H1 (cell line): ENCODE measurements at regions not wholly inside any gene's neighbourhood (a gene's known extent, or its start where the extent isn't known, plus 50 kb on each side); places are given as distances from the start of the nearest gene placed in this dataset.

Experiments used
- CTCF ChIA-PET: fragments of 300-600 bp; sonication (Branson Sonifier 250); formaldehyde crosslinking; loops from one replicate; lab custom pipeline; 2021; ENCODE audit not compliant: partially characterized antibody; lab: Charles Lee
- POLR2A ChIA-PET: fragments of 300-600 bp; sonication (Branson Sonifier 250); formaldehyde crosslinking; loops from one replicate; lab custom pipeline; 2021; ENCODE audit warnings: inconsistent platforms; ENCODE audit not compliant: partially characterized antibody; lab: Charles Lee
- DNase-seq, 2 experiments: peaks; one replicate each; pipeline versions ENCODE4 v3.0.0 to v3.0.0-alpha.2; 2010 to 2022; ENCODE audit warnings: low spot score in 2 of 2, low read depth in 1 of 2, mixed read lengths in 1 of 2
- FAIRE-seq: peaks from 2 replicates; lab custom pipeline; 2011; peaks lifted over from hg19 to GRCh38; lab: Jason Lieb, UNC
- H2AFZ ChIP-seq: 2 replicates; pipeline ENCODE4 v1.8.1; 2012; ENCODE audit warnings: low read length, inconsistent platforms
- H2AK5ac ChIP-seq: 2 replicates; pipeline ENCODE4 v1.6.1; 2013; ENCODE audit warnings: low read depth, low read length
- H2BK120ac ChIP-seq: replicated peaks from 2 replicates; pipeline ENCODE3; 2013; ENCODE audit warnings: low read depth, low read length, inconsistent platforms
- H2BK12ac ChIP-seq: 2 replicates; pipeline ENCODE4 v1.6.1; 2013; ENCODE audit warnings: low read depth, low read length
- H2BK15ac ChIP-seq: 2 replicates; pipeline ENCODE4 v1.6.1; 2013; ENCODE audit warnings: low read length
- H2BK20ac ChIP-seq: 2 replicates; pipeline ENCODE4 v1.6.1; 2013; ENCODE audit warnings: low read length
- H2BK5ac ChIP-seq: 2 replicates; pipeline ENCODE4 v1.6.1; 2013; ENCODE audit warnings: low read depth, low read length
- H3K14ac ChIP-seq: 2 replicates; pipeline ENCODE4 v1.6.1; 2013; ENCODE audit warnings: inconsistent platforms; ENCODE audit not compliant: insufficient read length
- H3K18ac ChIP-seq: 2 replicates; pipeline ENCODE4 v1.6.1; 2013; ENCODE audit warnings: low read length; ENCODE audit errors: extremely low read depth
- H3K23ac ChIP-seq: 2 replicates; pipeline ENCODE4 v1.6.1; 2013; ENCODE audit warnings: inconsistent platforms; ENCODE audit not compliant: insufficient read length
- H3K23me2 ChIP-seq: 2 replicates; pipeline ENCODE4 v1.6.1; 2013; ENCODE audit warnings: low read depth, low read length
- H3K27ac ChIP-seq: 2 replicates; pipeline ENCODE4 v1.6.1; 2011; ENCODE audit warnings: low read depth, low read length, inconsistent platforms
- H3K27me3 ChIP-seq, 4 experiments: replicated peaks in 1 of 4; 1 replicate in 1 of 4; 2 replicates in 3 of 4; pipeline versions ENCODE4 v1.6.1 to v1.8.1; 2011 to 2013; ENCODE audit warnings: low read length in 3 of 4, mild to moderate bottlenecking in 3 of 4, inconsistent platforms in 2 of 4, mixed read lengths in 2 of 4, moderate library complexity in 1 of 4; ENCODE audit not compliant: control insufficient read depth in 3 of 4, insufficient read depth in 3 of 4; ENCODE audit errors: extremely low read depth in 1 of 4
- H3K36me3 ChIP-seq, 4 experiments: 2 replicates each; pipeline versions ENCODE4 v1.6.1 to v1.8.1; 2011 to 2013; ENCODE audit warnings: mild to moderate bottlenecking in 4 of 4, low read length in 3 of 4, moderate library complexity in 2 of 4, control low read depth in 1 of 4, inconsistent platforms in 1 of 4; ENCODE audit not compliant: insufficient read depth in 4 of 4, control insufficient read depth in 2 of 4
- H3K4ac ChIP-seq: replicated peaks from 2 replicates; pipeline ENCODE3; 2013; ENCODE audit warnings: low read length, low read depth, mixed read lengths, inconsistent platforms; ENCODE audit not compliant: insufficient read length
- H3K4me1 ChIP-seq, 4 experiments: replicated peaks in 1 of 4; 1 replicate in 1 of 4; 2 replicates in 3 of 4; pipeline versions ENCODE4 v1.6.1 to v1.8.1; 2011 to 2013; ENCODE audit warnings: low read length in 3 of 4, inconsistent platforms in 2 of 4, mixed read lengths in 1 of 4; ENCODE audit not compliant: insufficient read depth in 4 of 4, control insufficient read depth in 3 of 4
- H3K4me2 ChIP-seq, 2 experiments: 2 replicates each; pipeline versions ENCODE4 v1.6.1 to v1.8.1; 2011 to 2013; ENCODE audit warnings: low read depth in 2 of 2, low read length in 2 of 2, control low read depth in 1 of 2, inconsistent platforms in 1 of 2, mild to moderate bottlenecking in 1 of 2; ENCODE audit not compliant: insufficient read depth in 1 of 2
- H3K4me3 ChIP-seq, 4 experiments: fragments of 200-600, 300-600 bp in 1 of 4; sonication (generic), shearing (Covaris generic), sonication (Bioruptor Twin) in 1 of 4; 2 replicates each; pipeline versions ENCODE4 v1.5.1 to v1.8.1; 2011 to 2016; ENCODE audit warnings: low read length in 4 of 4, low read depth in 3 of 4, control low read depth in 2 of 4, inconsistent platforms in 2 of 4, mild to moderate bottlenecking in 2 of 4, mixed read lengths in 1 of 4, moderate library complexity in 1 of 4; ENCODE audit not compliant: insufficient read depth in 2 of 4; ENCODE audit errors: extremely low read depth in 1 of 4
- H3K56ac ChIP-seq: replicated peaks from 2 replicates; pipeline ENCODE3; 2013; ENCODE audit warnings: low read depth, mild to moderate bottlenecking, mixed read lengths, low read length, inconsistent platforms; ENCODE audit not compliant: insufficient read length
- H3K79me1 ChIP-seq: 2 replicates; pipeline ENCODE4 v1.6.1; 2013; ENCODE audit warnings: low read depth, low read length, control low read depth
- H3K79me2 ChIP-seq, 2 experiments: 2 replicates each; pipeline versions ENCODE4 v1.6.1 to v1.8.1; 2012 to 2013; ENCODE audit warnings: low read length in 2 of 2, mild to moderate bottlenecking in 2 of 2, inconsistent platforms in 1 of 2; ENCODE audit not compliant: insufficient read depth in 2 of 2, control insufficient read depth in 1 of 2
- H3K9ac ChIP-seq, 4 experiments: replicated peaks in 1 of 4; 1 replicate in 1 of 4; 2 replicates in 3 of 4; pipeline versions ENCODE4 v1.6.1 to v1.8.1; 2011 to 2013; ENCODE audit warnings: low read depth in 3 of 4, low read length in 3 of 4, control low read depth in 2 of 4, mild to moderate bottlenecking in 2 of 4, moderate library complexity in 2 of 4, inconsistent platforms in 1 of 4; ENCODE audit errors: extremely low read depth in 1 of 4
- H3K9me3 ChIP-seq, 2 experiments: 2 replicates each; pipeline versions ENCODE4 v1.6.1 to v1.8.1; 2012 to 2013; ENCODE audit warnings: mild to moderate bottlenecking in 2 of 2, moderate library complexity in 2 of 2, control low read depth in 1 of 2, inconsistent platforms in 1 of 2, low read depth in 1 of 2, low read length in 1 of 2, mixed read lengths in 1 of 2; ENCODE audit not compliant: insufficient read depth in 2 of 2
- H4K20me1 ChIP-seq, 2 experiments: replicated peaks in 1 of 2; 2 replicates each; pipeline versions ENCODE3 to v1.8.1; 2011 to 2013; ENCODE audit warnings: inconsistent platforms in 2 of 2, low read length in 2 of 2, mild to moderate bottlenecking in 1 of 2; ENCODE audit not compliant: insufficient read depth in 2 of 2, control insufficient read depth in 1 of 2
- H4K5ac ChIP-seq: 2 replicates; pipeline ENCODE4 v1.6.1; 2013; ENCODE audit warnings: low read length, low read depth, mixed read lengths, inconsistent platforms; ENCODE audit not compliant: insufficient read length
- H4K8ac ChIP-seq: 2 replicates; pipeline ENCODE4 v1.8.0; 2013; ENCODE audit warnings: mild to moderate bottlenecking, moderate library complexity, low read length, inconsistent platforms; ENCODE audit not compliant: insufficient read depth; ENCODE audit errors: extremely low read depth
- H4K91ac ChIP-seq: replicated peaks from 2 replicates; pipeline ENCODE3; 2013; ENCODE audit warnings: low read length, mixed read lengths, inconsistent platforms; ENCODE audit not compliant: insufficient read length
- ASH2L ChIP-seq: fragments of 200-600, 300-600 bp; sonication (generic); IDR thresholded peaks from one replicate; pipeline ENCODE4 v1.7.1; 2017; ENCODE audit warnings: low read length
- E2F6 ChIP-seq: IDR thresholded peaks from 2 replicates; pipeline ENCODE4 v1.6.1; 2012; ENCODE audit warnings: inconsistent platforms
- WGBS, 2 experiments: shearing (Covaris generic) in 1 of 2; methylation state at CpG; one replicate each; pipeline versions ENCODE4 v1.1.6 to v1.1.7; 2013 to 2015; ENCODE audit warnings: low lambda C conversion rate in 2 of 2, mixed read lengths in 2 of 2, inconsistent platforms in 1 of 2, low coverage in 1 of 2, missing lambda C conversion rate in 1 of 2; ENCODE audit not compliant: insufficient replicate concordance in 2 of 2, insufficient coverage in 1 of 2, insufficient read length in 1 of 2; ENCODE audit errors: extremely low coverage in 1 of 2, missing lambda C conversion rate in 1 of 2; 5-methylcytosine and 5-hydroxymethylcytosine counted together

- no peak overlapping the region for H4K91ac ChIP-seq
- no peak overlapping the region for H3K14ac ChIP-seq
- no peak overlapping the region for H3K4me3 ChIP-seq
- no peak for DNase-seq
- H3K56ac ChIP-seq, result no peak overlapping the region
- H2AK5ac ChIP-seq, result no peak overlapping the region
- no peak overlapping the region for H3K18ac ChIP-seq
- no peak overlapping the region for H3K9ac ChIP-seq
- no peak overlapping the region for H3K4ac ChIP-seq
- H3K79me2 ChIP-seq, result no peaks in the 10 kb centered on the region
- no peak overlapping the region for H2BK12ac ChIP-seq
- ChIA-PET POLR2A (interaction anchor here (0.6 kb wide), 1 partner anchor 14 kb away, joined by 3 read pairs; no protein-coding TSS in a partner anchor), CTCF (interaction anchor here (0.8 to 2.9 kb wide), 6 partner anchors 10 to 440 kb away, joined by 3 to 17 read pairs (median 6); no protein-coding TSS in a partner anchor)
- no peak overlapping the region for H2BK20ac ChIP-seq
- no peaks in the 10 kb centered on the region for H3K36me3 ChIP-seq
- H3K27me3 ChIP-seq, result peaks cover 34 to 69% (median 66%) of the 10 kb centered on the region in 4 experiments
- no peaks in the 10 kb centered on the region for H3K23me2 ChIP-seq
- no peak overlapping the region for H2BK5ac ChIP-seq
- no peak overlapping the region for H2BK120ac ChIP-seq
- no peak overlapping the region for H3K23ac ChIP-seq
- H4K20me1 ChIP-seq, result peaks cover 0 to 2% of the 10 kb centered on the region in 2 experiments
- peak overlapping the region; percentile 43 to 67; a peak in 2 of 4 replicates for H3K4me2 ChIP-seq
- no peaks in the 10 kb centered on the region for H3K9me3 ChIP-seq
- no peak overlapping the region for H2BK15ac ChIP-seq
- peak; percentile 39; the same call in 1 of the 2 replicates for TF ChIP-seq E2F6
- no peak for TF ChIP-seq ASH2L
- H3K4me1 ChIP-seq, result peaks cover 2 to 14% (median 6%) of the 10 kb centered on the region in 4 experiments; a peak in 5 of 7 replicates
- no peak overlapping the region for H3K27ac ChIP-seq
- H2AFZ ChIP-seq, result no peak overlapping the region
- FAIRE-seq, result no peak
- H4K5ac ChIP-seq, result no peak overlapping the region
- H4K8ac ChIP-seq, result no peak overlapping the region
- H3K79me1 ChIP-seq, result no peaks in the 10 kb centered on the region
- whole genome bisulfite sequencing, 2 experiments, result 58% methylated on average over 9 of the region's 12 CpGs; no CpG with 5 or more reads in 1 of the 2 experiments
These were observed 97.0 kb upstream of the PJA1 start for GRCh38 chrX:69262036-69262936.
